OCI-LY7 (cell line): ENCODE measurements at regions not wholly inside any gene's neighbourhood (a gene's known extent, or its start where the extent isn't known, plus 50 kb on each side); places are given as distances from the start of the nearest gene placed in this dataset.

Source experiments
- EZH2phosphoT487 ChIP-seq: fragments of 200-600 bp; sonication (generic); IDR thresholded peaks from 2 replicates; pipeline ENCODE4 v1.6.1; 2018; ENCODE audit warnings: low read depth, borderline replicate concordance, mild to moderate bottlenecking, mixed run types, antibody characterized with exemption, low read length, moderate library complexity, mixed read lengths
- TF ChIP-seq, protein P1 (sequence below): fragments of 200-600 bp; sonication (generic); conservative IDR thresholded peaks from 2 replicates; pipeline ENCODE4 v1.5.1; 2014; ENCODE audit warnings: mild to moderate bottlenecking, antibody characterized with exemption, low read length, moderate library complexity, mixed read lengths

- TF ChIP-seq, protein P1, sequence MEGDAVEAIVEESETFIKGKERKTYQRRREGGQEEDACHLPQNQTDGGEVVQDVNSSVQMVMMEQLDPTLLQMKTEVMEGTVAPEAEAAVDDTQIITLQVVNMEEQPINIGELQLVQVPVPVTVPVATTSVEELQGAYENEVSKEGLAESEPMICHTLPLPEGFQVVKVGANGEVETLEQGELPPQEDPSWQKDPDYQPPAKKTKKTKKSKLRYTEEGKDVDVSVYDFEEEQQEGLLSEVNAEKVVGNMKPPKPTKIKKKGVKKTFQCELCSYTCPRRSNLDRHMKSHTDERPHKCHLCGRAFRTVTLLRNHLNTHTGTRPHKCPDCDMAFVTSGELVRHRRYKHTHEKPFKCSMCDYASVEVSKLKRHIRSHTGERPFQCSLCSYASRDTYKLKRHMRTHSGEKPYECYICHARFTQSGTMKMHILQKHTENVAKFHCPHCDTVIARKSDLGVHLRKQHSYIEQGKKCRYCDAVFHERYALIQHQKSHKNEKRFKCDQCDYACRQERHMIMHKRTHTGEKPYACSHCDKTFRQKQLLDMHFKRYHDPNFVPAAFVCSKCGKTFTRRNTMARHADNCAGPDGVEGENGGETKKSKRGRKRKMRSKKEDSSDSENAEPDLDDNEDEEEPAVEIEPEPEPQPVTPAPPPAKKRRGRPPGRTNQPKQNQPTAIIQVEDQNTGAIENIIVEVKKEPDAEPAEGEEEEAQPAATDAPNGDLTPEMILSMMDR = no peak
- no peak for TF ChIP-seq EZH2phosphoT487
Measured at GRCh38 chr1:211200311-211200710, 58.9 kb upstream of the RCOR3 start.
